GM21381 (cell line): ENCODE measurements at regions not wholly inside any gene's neighbourhood (a gene's known extent, or its start where the extent isn't known, plus 50 kb on each side); places are given as distances from the start of the nearest gene placed in this dataset.

ENCODE experiments used
- ATAC-seq: cut with Tn5 transposase; IDR thresholded peaks from one replicate; pipeline ENCODE4 v1.9.1; 2021; ENCODE audit warnings: mild to moderate bottlenecking, moderate library complexity; ENCODE audit not compliant: unreplicated experiment

- no peak for ATAC-seq
These were observed 630.5 kb upstream of the MEF2C start for GRCh38 chr5:89513299-89514044.

GRCh38 chr5:89504051-89504450, 621.1 kb upstream of the MEF2C start:
- no peak for ATAC-seq

GRCh38 chr5:89499787-89500186, 616.8 kb upstream of the MEF2C start:
- ATAC-seq, result no peak

GRCh38 chr5:89498699-89499098, 615.7 kb upstream of the MEF2C start:
- ATAC-seq, result no peak

- no peak for ATAC-seq
These were observed 610.4 kb upstream of the MEF2C start for GRCh38 chr5:89493414-89493813.

DNA sequence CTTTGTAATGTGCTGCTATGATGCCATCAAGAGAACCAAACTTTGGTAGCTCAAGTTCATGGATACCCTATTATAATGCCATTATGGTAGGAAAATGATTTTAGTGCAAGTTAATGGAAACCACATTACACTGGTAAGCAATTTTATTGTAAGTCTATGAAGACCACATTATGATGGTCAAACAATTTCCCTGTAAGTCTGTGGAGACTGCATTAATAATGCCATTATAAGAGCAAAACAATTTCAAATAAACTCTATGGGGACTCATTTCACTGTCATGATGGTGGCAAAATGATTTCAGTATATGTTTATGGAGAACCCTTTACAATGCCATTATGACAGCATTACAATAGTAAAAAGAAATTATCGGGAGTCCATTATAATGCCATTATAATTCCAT, 602.0 kb upstream of the MEF2C start:
- ATAC-seq, result no peak

DNA sequence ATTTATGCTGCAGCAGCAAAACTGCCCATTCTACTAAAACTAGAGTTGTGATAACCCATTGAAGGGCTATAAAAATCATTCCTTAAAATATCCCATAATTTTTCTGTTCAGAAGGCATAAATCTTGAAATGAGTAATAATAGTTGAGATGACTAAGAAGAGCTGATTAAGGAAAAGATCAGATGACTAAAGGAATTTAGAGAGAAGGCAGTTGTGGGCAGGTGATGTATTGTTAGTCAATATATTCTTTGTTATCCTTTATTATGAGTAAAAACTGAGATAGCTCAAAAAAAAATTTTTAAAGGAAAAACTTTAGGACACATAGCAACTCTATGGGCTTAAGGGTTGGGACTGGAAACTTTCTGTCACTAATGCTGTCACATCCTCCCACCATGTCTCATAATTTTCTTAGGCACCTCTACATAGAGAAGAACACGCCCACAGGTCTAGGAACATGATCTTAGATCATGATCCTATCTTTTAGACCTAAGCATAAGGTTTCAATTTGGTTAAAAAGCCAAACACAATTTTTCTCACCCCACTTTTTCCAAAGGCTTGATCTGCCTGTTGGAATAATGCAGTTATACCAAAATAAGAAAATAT, 597.5 kb upstream of the MEF2C start:
- no peak for ATAC-seq

DNA sequence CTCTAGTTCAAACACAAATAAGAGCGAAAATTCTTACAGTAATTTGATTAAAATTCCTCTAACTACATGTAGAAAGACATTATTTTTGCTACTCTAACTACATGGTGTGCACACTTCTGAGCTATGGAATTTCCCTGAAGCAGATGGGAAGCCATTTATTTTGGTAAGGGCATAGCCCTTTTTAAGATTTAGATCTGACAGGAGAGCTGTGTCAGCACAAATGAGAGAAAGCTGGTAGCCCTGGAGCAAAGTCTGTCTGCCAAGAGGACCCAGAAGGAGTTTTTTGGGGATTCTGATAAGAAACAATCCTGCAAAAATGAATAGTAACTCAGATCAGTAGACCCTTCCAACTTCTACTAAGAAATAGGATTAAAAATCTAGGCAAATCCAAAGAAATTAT, 595.9 kb upstream of the MEF2C start:
- no peak for ATAC-seq

DNA sequence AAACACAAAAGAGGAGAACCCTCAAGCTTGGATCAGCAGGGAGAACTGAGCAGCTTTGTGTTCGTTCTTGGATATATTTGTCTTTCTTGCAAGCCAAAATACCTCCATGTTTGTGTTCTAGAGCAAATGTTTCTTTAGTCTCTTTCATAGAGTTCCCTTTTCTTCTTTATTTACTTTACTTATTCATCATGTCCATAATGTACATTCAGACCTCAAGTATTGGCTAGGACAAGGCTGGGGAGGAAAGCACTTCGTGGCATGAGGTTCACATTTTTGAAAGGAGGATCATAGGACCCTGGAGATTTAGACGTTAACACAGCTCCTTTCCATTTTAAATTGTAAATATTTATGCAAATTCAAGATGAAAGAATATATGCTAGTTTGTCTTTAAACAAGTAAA, 590.2 kb upstream of the MEF2C start:
- ATAC-seq, result no peak

DNA sequence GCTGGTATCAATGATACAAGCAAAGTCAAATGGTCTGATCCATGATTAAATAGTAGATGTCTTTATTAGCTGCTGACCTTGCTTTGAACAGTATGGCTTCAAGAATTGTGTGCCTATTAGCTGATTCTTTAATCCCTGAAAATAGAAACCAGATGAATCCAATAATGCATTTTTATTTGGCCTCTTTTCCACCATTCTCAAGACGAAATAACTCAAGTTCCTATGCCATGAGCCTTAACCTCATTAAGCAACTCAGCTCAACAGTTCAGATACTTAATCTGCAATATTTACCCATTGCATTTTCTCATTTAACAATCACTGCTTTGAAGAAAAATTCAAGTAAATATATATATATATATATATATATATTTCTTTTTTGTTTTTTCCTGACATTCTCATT, 588.6 kb upstream of the MEF2C start:
- no peak for ATAC-seq

DNA sequence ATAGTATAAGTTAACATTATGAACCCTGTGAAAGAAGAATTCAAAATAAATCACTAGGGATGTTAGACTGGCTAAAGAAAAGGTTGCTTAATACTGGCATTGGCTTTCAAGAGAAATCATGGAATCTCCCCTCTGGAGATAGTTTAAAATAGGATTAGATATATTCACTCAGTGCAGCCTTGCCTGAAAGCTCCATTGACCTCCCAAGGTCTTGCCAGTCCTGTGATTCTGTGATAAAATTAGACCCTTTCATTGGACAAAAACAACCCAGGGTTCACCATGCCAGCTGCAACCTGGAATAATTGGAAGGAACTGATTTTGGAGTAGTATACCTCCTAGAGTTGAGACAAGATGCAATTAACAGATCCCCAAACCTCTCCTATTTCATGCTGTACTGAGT, 588.1 kb upstream of the MEF2C start:
- no peak for ATAC-seq

DNA sequence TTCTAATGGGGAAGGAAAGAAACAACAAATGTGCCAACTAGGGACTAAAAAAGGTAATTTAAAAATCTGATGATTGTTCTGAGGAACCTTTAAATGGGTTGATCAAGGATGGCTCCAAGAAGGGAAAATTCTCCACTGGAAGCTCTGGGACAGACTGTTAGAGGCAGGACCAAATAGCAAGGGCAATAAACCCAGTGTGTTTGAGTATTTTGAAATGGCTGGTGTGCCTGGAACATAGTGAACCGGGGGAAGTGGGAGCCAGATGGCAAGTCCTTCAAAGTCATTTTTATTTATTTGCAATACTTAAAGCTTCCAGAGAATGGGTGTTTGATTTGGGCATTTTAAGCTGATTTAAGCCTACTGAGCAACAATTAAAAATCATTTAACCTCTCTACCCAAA, 587.7 kb upstream of the MEF2C start:
- no peak for ATAC-seq

- ATAC-seq, result no peak
These were observed 575.3 kb upstream of the MEF2C start for GRCh38 chr5:89458332-89458656.

GRCh38 chr5:89457411-89458331, 574.7 kb upstream of the MEF2C start:
- ATAC-seq, result no peak

GRCh38 chr5:89452081-89452480, 569.1 kb upstream of the MEF2C start:
- no peak for ATAC-seq

GRCh38 chr5:89451263-89451662, 568.3 kb upstream of the MEF2C start:
- no peak for ATAC-seq

DNA sequence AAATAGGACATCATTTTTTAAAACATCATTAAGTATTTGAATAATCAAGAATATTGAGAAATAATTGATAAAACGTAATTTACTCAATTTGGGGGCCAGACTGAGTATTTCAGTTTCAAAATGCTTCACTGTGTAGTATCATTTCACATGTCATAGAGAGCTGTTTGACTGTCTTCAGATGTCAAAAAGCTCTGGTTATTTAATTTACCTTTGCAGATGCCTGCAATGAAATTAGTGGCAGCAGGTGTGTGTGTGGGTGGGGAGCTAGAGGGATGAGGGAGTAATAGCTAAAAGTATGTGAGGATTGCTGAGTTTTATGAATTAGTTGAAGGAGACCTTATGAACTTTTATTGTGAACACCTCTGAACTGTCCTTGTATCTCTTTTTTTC, 567.2 kb upstream of the MEF2C start:
- no peak for ATAC-seq

GRCh38 chr5:89449392-89450148, 566.6 kb upstream of the MEF2C start:
- ATAC-seq, result no peak

- no peak for ATAC-seq
These were observed 564.0 kb upstream of the MEF2C start for GRCh38 chr5:89447027-89447426.

DNA sequence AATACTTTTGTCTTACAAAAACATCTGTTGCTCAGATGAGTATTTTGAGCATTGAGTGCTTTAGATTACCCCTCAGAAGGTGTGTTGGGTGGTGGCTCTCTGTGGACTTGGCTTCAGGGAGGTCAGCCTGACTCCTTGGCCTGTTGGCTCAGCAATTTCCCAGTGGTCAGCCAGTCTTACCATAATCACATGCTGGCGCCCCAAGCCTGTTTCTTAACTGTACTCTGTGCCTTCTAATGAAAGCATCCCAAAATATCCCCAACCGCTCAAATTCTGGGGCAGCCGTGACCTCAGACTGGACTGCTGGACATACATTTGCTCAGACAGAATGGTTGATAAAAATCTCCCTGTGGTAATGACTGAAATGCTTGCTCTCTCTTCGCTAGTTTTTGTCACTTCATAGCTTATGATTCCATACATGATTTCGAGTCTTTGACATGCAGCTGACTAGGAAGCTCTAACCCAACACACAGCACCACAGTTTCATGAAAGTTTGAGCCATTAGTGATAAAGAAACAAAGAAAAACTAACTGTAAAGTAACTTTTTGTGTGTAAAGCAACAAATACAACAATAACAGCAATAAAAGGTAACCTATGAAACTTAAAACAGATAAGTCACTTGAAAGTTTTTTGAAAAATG, 562.2 kb upstream of the MEF2C start:
- no peak for ATAC-seq

DNA sequence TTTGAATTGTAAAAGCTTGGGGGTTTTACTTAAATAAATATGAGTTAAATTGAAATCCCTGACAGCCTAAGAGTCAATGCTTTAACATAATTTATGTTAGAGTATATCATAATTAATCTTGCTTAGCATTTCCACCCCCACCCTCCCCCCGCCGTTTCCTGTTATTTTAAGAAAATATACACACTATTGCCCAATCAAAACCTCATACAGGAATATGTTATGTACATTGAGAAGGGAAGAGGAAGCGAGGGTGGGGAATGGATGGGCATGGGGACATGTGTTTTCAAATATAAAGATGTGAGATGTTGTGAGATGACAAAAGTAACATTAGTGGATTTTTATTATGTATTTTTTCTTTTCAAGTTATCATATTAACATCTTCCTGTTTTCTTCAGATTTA, 561.1 kb upstream of the MEF2C start:
- no peak for ATAC-seq
